GM06990 (cell line): ENCODE measurements at regions not wholly inside any gene's neighbourhood (a gene's known extent, or its start where the extent isn't known, plus 50 kb on each side); places are given as distances from the start of the nearest gene placed in this dataset.

Source experiments
- DNase-seq: peaks from one replicate; pipeline ENCODE4 v3.0.0-alpha.2; 2011; ENCODE audit not compliant: insufficient read length; ENCODE audit errors: extremely low read depth
- H3K27me3 ChIP-seq: replicated peaks from 2 replicates; pipeline ENCODE4 v1.6.0; 2011; ENCODE audit warnings: low read length; ENCODE audit not compliant: control insufficient read depth, insufficient read depth
- H3K36me3 ChIP-seq: 2 replicates; pipeline ENCODE4 v1.5.1; 2011; ENCODE audit warnings: low read length; ENCODE audit not compliant: control insufficient read depth, insufficient read depth
- H3K4me3 ChIP-seq: replicated peaks from 2 replicates; pipeline ENCODE4 v1.5.1; 2011; ENCODE audit warnings: low read depth, mild to moderate bottlenecking, control low read depth, low read length
- CTCF ChIP-seq: IDR thresholded peaks from 2 replicates; pipeline ENCODE4 v1.5.1; 2011; ENCODE audit warnings: low read length, control low read depth, mild to moderate bottlenecking, inconsistent platforms; ENCODE audit not compliant: insufficient read depth, poor library complexity, severe bottlenecking

GRCh38 chr7:85471740-85472139 is 284.9 kb upstream of the SEMA3D start:
- peak; percentile 14 for DNase-seq
- Histone ChIP-seq H3K36me3 (no peaks in the 10 kb centered on the region), H3K4me3 (no peak overlapping the region), H3K27me3 (no peaks in the 10 kb centered on the region)
- no peak for TF ChIP-seq CTCF

GRCh38 chr7:85471307-85471706 is 284.5 kb upstream of the SEMA3D start:
- H3K4me3 ChIP-seq: no peak overlapping the region
- H3K27me3 ChIP-seq: no peaks in the 10 kb centered on the region
- DNase-seq: no peak
- TF ChIP-seq CTCF: no peak
- no peaks in the 10 kb centered on the region for H3K36me3 ChIP-seq

- no peak for DNase-seq
- H3K36me3 ChIP-seq: no peaks in the 10 kb centered on the region
- no peak overlapping the region for H3K4me3 ChIP-seq
- TF ChIP-seq CTCF: no peak
- H3K27me3 ChIP-seq: no peaks in the 10 kb centered on the region
Observed at GRCh38 chr7:85469446-85470010, 282.7 kb upstream of the SEMA3D start.

- Histone ChIP-seq H3K4me3 (no peak overlapping the region), H3K27me3 (no peaks in the 10 kb centered on the region), H3K36me3 (no peaks in the 10 kb centered on the region)
- DNase-seq: no peak
- no peak for TF ChIP-seq CTCF
Observed at GRCh38 chr7:85464042-85464651, 277.3 kb upstream of the SEMA3D start.

GRCh38 chr7:85462671-85463070 is 275.8 kb upstream of the SEMA3D start:
- DNase-seq: no peak
- H3K4me3 ChIP-seq: no peak overlapping the region
- no peaks in the 10 kb centered on the region for H3K36me3 ChIP-seq
- no peak for TF ChIP-seq CTCF
- no peaks in the 10 kb centered on the region for H3K27me3 ChIP-seq

- no peak for DNase-seq
- no peaks in the 10 kb centered on the region for H3K36me3 ChIP-seq
- H3K4me3 ChIP-seq: no peak overlapping the region
- no peaks in the 10 kb centered on the region for H3K27me3 ChIP-seq
- TF ChIP-seq CTCF: no peak
Observed at GRCh38 chr7:85457911-85458310, 271.1 kb upstream of the SEMA3D start.
